ENCODE measurements at regions not wholly inside any gene's neighbourhood (a gene's known extent, or its start where the extent isn't known, plus 50 kb on each side); places are given as distances from the start of the nearest gene placed in this dataset.

- TF ChIP-seq, protein P1, sequence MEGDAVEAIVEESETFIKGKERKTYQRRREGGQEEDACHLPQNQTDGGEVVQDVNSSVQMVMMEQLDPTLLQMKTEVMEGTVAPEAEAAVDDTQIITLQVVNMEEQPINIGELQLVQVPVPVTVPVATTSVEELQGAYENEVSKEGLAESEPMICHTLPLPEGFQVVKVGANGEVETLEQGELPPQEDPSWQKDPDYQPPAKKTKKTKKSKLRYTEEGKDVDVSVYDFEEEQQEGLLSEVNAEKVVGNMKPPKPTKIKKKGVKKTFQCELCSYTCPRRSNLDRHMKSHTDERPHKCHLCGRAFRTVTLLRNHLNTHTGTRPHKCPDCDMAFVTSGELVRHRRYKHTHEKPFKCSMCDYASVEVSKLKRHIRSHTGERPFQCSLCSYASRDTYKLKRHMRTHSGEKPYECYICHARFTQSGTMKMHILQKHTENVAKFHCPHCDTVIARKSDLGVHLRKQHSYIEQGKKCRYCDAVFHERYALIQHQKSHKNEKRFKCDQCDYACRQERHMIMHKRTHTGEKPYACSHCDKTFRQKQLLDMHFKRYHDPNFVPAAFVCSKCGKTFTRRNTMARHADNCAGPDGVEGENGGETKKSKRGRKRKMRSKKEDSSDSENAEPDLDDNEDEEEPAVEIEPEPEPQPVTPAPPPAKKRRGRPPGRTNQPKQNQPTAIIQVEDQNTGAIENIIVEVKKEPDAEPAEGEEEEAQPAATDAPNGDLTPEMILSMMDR (IDR thresholded peaks at IDR 0.05; ENCODE audit: low read depth, low read length, missing control alignments): no peak
- no peak overlapping the region for H3K27ac ChIP-seq
- DNase-seq: no peak
- H3K27me3 ChIP-seq (replicated peaks): no peaks in the 10 kb centered on the region
- H3K4me3 ChIP-seq (ENCODE audit: low read depth, low read length): no peak overlapping the region
- no peaks in the 10 kb centered on the region for H3K36me3 ChIP-seq (replicated peaks)
- in situ Hi-C loops (cut with HindIII; ENCODE audit: low pct_ligation_motif_present, low sequenced_read_pairs): no loop called here
Observed at GRCh38 chr7:69182596-69183467, 415.4 kb upstream of the AUTS2 start.

- TF ChIP-seq, protein P1 (IDR thresholded peaks at IDR 0.05; ENCODE audit: low read depth, low read length, missing control alignments): no peak
- H3K4me3 ChIP-seq (ENCODE audit: low read depth, low read length): no peak overlapping the region
- no peak for DNase-seq
- no peak overlapping the region for H3K27ac ChIP-seq
- in situ Hi-C loops (cut with HindIII; ENCODE audit: low pct_ligation_motif_present, low sequenced_read_pairs): no loop called here
- no peaks in the 10 kb centered on the region for H3K36me3 ChIP-seq (replicated peaks)
- no peaks in the 10 kb centered on the region for H3K27me3 ChIP-seq (replicated peaks)
Observed at GRCh38 chr7:69184339-69184738, 413.9 kb upstream of the AUTS2 start.

- in situ Hi-C loops (cut with HindIII; ENCODE audit: low pct_ligation_motif_present, low sequenced_read_pairs): no loop called here
- TF ChIP-seq, protein P1 (IDR thresholded peaks at IDR 0.05; ENCODE audit: low read depth, low read length, missing control alignments): no peak
- Histone ChIP-seq H3K27ac (no peak overlapping the region), H3K27me3 (replicated peaks) (no peaks in the 10 kb centered on the region), H3K36me3 (replicated peaks) (no peaks in the 10 kb centered on the region), H3K4me3 (ENCODE audit: low read depth, low read length) (no peak overlapping the region)
- DNase-seq: no peak
Observed at GRCh38 chr7:69185170-69185569, 413.1 kb upstream of the AUTS2 start.

DNA sequence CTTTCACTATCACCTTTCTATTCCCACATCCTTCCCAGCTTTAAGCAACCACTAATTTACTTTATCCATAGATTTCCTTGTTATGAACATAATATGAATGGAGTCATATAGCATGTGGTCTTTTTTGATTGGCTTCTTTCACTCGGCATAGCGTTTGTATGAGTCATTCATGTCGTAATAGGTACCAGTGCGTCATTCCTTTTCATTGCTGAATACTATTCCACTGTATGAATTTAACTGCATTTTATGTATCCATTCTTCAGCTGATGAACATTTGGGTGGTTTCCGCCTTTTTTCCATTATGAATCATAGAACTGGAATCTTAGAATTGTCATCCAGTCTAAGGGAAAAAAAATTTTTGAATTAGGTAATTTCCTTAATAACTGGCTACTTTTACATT lies 411.3 kb upstream of the AUTS2 start:
- in situ Hi-C loops (cut with HindIII; ENCODE audit: low pct_ligation_motif_present, low sequenced_read_pairs): no loop called here
- no peaks in the 10 kb centered on the region for H3K36me3 ChIP-seq (replicated peaks)
- TF ChIP-seq, protein P1 (IDR thresholded peaks at IDR 0.05; ENCODE audit: low read depth, low read length, missing control alignments): no peak
- no peak overlapping the region for H3K4me3 ChIP-seq (ENCODE audit: low read depth, low read length)
- H3K27me3 ChIP-seq (replicated peaks): no peaks in the 10 kb centered on the region
- no peak for DNase-seq
- no peak overlapping the region for H3K27ac ChIP-seq

- H3K27ac ChIP-seq: no peak overlapping the region
- no peaks in the 10 kb centered on the region for H3K27me3 ChIP-seq (replicated peaks)
- in situ Hi-C loops (cut with HindIII; ENCODE audit: low pct_ligation_motif_present, low sequenced_read_pairs): no loop called here
- TF ChIP-seq, protein P1 (IDR thresholded peaks at IDR 0.05; ENCODE audit: low read depth, low read length, missing control alignments): no peak
- H3K36me3 ChIP-seq (replicated peaks): no peaks in the 10 kb centered on the region
- DNase-seq: no peak
- no peak overlapping the region for H3K4me3 ChIP-seq (ENCODE audit: low read depth, low read length)
Observed at GRCh38 chr7:69187824-69188333, 410.4 kb upstream of the AUTS2 start.
